ENCODE measurements at regions not wholly inside any gene's neighbourhood (a gene's known extent, or its start where the extent isn't known, plus 50 kb on each side); places are given as distances from the start of the nearest gene placed in this dataset.

- no CpG with 5 or more reads among the region's 2 CpGs for WGBS (ENCODE audit: extremely low coverage, insufficient coverage, insufficient read length)
- no peaks in the 10 kb centered on the region for H3K79me1 ChIP-seq (ENCODE audit: low read length)
- no peak overlapping the region for H3K9ac ChIP-seq (ENCODE audit: low read length)
- no peak overlapping the region for H3K23ac ChIP-seq (ENCODE audit: low read length)
- no peaks in the 10 kb centered on the region for H3K9me3 ChIP-seq (ENCODE audit: insufficient read depth, low read depth, low read length)
- H3K27ac ChIP-seq (ENCODE audit: low read depth, low read length): no peak overlapping the region
- H3K36me3 ChIP-seq (ENCODE audit: control insufficient read depth in 1 of 2, insufficient read depth in 2 of 2, low read length in 2 of 2): no peaks in the 10 kb centered on the region
- no peaks in the 10 kb centered on the region for H3K4me1 ChIP-seq (ENCODE audit: control insufficient read depth in 1 of 2, insufficient read depth in 2 of 2, low read length in 2 of 2)
- H4K12ac ChIP-seq (ENCODE audit: low read depth, low read length): no peak overlapping the region
- H3K79me2 ChIP-seq (ENCODE audit: control insufficient read depth, insufficient read depth, low read length, poor library complexity): no peaks in the 10 kb centered on the region
- H3K4me2 ChIP-seq (ENCODE audit: low read length): no peak overlapping the region
- no peak overlapping the region for H3K14ac ChIP-seq (ENCODE audit: low read length)
- no peak overlapping the region for H3K4me3 ChIP-seq (ENCODE audit: low read depth, low read length)
- H3K18ac ChIP-seq (ENCODE audit: low read length): no peak overlapping the region
- no peak for DNase-seq
- H2AFZ ChIP-seq (ENCODE audit: insufficient read depth, low read length, poor library complexity): no peak overlapping the region
- H2BK12ac ChIP-seq (ENCODE audit: low read length): no peak overlapping the region
- no peak overlapping the region for H2BK5ac ChIP-seq (ENCODE audit: low read depth, low read length, poor library complexity)
- H4K8ac ChIP-seq (ENCODE audit: low read depth, low read length): no peak overlapping the region
- no peak overlapping the region for H2BK120ac ChIP-seq (ENCODE audit: insufficient read depth, low read length, poor library complexity)
- H3K27me3 ChIP-seq (ENCODE audit: insufficient read depth, low read length): no peaks in the 10 kb centered on the region
- no peak overlapping the region for H4K91ac ChIP-seq (ENCODE audit: low read depth, low read length)
- H2AK5ac ChIP-seq (ENCODE audit: low read length): no peak overlapping the region
- H3K4ac ChIP-seq (ENCODE audit: low read depth, low read length): no peak overlapping the region
Measured at GRCh38 chr6:84464471-84464870, 237.0 kb upstream of the CEP162 start.

- Histone ChIP-seq H3K9ac (ENCODE audit: low read length) (no peak overlapping the region), H3K14ac (ENCODE audit: low read length) (no peak overlapping the region), H4K91ac (ENCODE audit: low read depth, low read length) (no peak overlapping the region), H2AK5ac (ENCODE audit: low read length) (no peak overlapping the region), H4K12ac (ENCODE audit: low read depth, low read length) (no peak overlapping the region), H3K9me3 (ENCODE audit: insufficient read depth, low read depth, low read length) (no peaks in the 10 kb centered on the region), H2BK12ac (ENCODE audit: low read length) (no peak overlapping the region), H4K8ac (ENCODE audit: low read depth, low read length) (no peak overlapping the region), H2AFZ (ENCODE audit: insufficient read depth, low read length, poor library complexity) (no peak overlapping the region), H3K4me2 (ENCODE audit: low read length) (no peak overlapping the region), H3K4ac (ENCODE audit: low read depth, low read length) (no peak overlapping the region), H2BK120ac (ENCODE audit: insufficient read depth, low read length, poor library complexity) (no peak overlapping the region), H3K4me1 (ENCODE audit: control insufficient read depth in 1 of 2, insufficient read depth in 2 of 2, low read length in 2 of 2) (no peaks in the 10 kb centered on the region), H3K4me3 (ENCODE audit: low read depth, low read length) (no peak overlapping the region), H3K27me3 (ENCODE audit: insufficient read depth, low read length) (no peaks in the 10 kb centered on the region), H3K18ac (ENCODE audit: low read length) (no peak overlapping the region), H3K27ac (ENCODE audit: low read depth, low read length) (no peak overlapping the region), H3K36me3 (ENCODE audit: control insufficient read depth in 1 of 2, insufficient read depth in 2 of 2, low read length in 2 of 2) (no peaks in the 10 kb centered on the region), H3K79me2 (ENCODE audit: control insufficient read depth, insufficient read depth, low read length, poor library complexity) (no peaks in the 10 kb centered on the region), H3K23ac (ENCODE audit: low read length) (no peak overlapping the region), H2BK5ac (ENCODE audit: low read depth, low read length, poor library complexity) (no peak overlapping the region), H3K79me1 (ENCODE audit: low read length) (no peaks in the 10 kb centered on the region)
- WGBS (ENCODE audit: extremely low coverage, insufficient coverage, insufficient read length): no CpG with 5 or more reads among the region's 1 CpG
- DNase-seq: no peak
Measured at GRCh38 chr6:84462698-84463097, 235.3 kb upstream of the CEP162 start.

GRCh38 chr6:84461461-84461860 lies 234.0 kb upstream of the CEP162 start:
- no peaks in the 10 kb centered on the region for H3K79me2 ChIP-seq (ENCODE audit: control insufficient read depth, insufficient read depth, low read length, poor library complexity)
- H3K9ac ChIP-seq (ENCODE audit: low read length): no peak overlapping the region
- no peak overlapping the region for H2BK12ac ChIP-seq (ENCODE audit: low read length)
- H2BK120ac ChIP-seq (ENCODE audit: insufficient read depth, low read length, poor library complexity): no peak overlapping the region
- H3K36me3 ChIP-seq (ENCODE audit: control insufficient read depth in 1 of 2, insufficient read depth in 2 of 2, low read length in 2 of 2): no peaks in the 10 kb centered on the region
- no peak overlapping the region for H3K14ac ChIP-seq (ENCODE audit: low read length)
- no peak overlapping the region for H3K4ac ChIP-seq (ENCODE audit: low read depth, low read length)
- no peak overlapping the region for H4K12ac ChIP-seq (ENCODE audit: low read depth, low read length)
- H2BK5ac ChIP-seq (ENCODE audit: low read depth, low read length, poor library complexity): no peak overlapping the region
- H3K4me2 ChIP-seq (ENCODE audit: low read length): no peak overlapping the region
- no peak overlapping the region for H2AK5ac ChIP-seq (ENCODE audit: low read length)
- no peak overlapping the region for H3K27ac ChIP-seq (ENCODE audit: low read depth, low read length)
- no peaks in the 10 kb centered on the region for H3K27me3 ChIP-seq (ENCODE audit: insufficient read depth, low read length)
- no CpG with 5 or more reads among the region's 4 CpGs for WGBS (ENCODE audit: extremely low coverage, insufficient coverage, insufficient read length)
- H4K91ac ChIP-seq (ENCODE audit: low read depth, low read length): no peak overlapping the region
- no peak overlapping the region for H2AFZ ChIP-seq (ENCODE audit: insufficient read depth, low read length, poor library complexity)
- H3K18ac ChIP-seq (ENCODE audit: low read length): no peak overlapping the region
- no peaks in the 10 kb centered on the region for H3K4me1 ChIP-seq (ENCODE audit: control insufficient read depth in 1 of 2, insufficient read depth in 2 of 2, low read length in 2 of 2)
- DNase-seq: no peak
- H3K4me3 ChIP-seq (ENCODE audit: low read depth, low read length): no peak overlapping the region
- H4K8ac ChIP-seq (ENCODE audit: low read depth, low read length): no peak overlapping the region
- no peaks in the 10 kb centered on the region for H3K9me3 ChIP-seq (ENCODE audit: insufficient read depth, low read depth, low read length)
- no peak overlapping the region for H3K23ac ChIP-seq (ENCODE audit: low read length)
- H3K79me1 ChIP-seq (ENCODE audit: low read length): no peaks in the 10 kb centered on the region

GRCh38 chr6:84460491-84460890 lies 233.0 kb upstream of the CEP162 start:
- no peak overlapping the region for H3K27ac ChIP-seq (ENCODE audit: low read depth, low read length)
- no peak overlapping the region for H4K8ac ChIP-seq (ENCODE audit: low read depth, low read length)
- no peak overlapping the region for H4K91ac ChIP-seq (ENCODE audit: low read depth, low read length)
- no peak overlapping the region for H2AFZ ChIP-seq (ENCODE audit: insufficient read depth, low read length, poor library complexity)
- H3K4me1 ChIP-seq (ENCODE audit: control insufficient read depth in 1 of 2, insufficient read depth in 2 of 2, low read length in 2 of 2): no peaks in the 10 kb centered on the region
- no peak overlapping the region for H2BK12ac ChIP-seq (ENCODE audit: low read length)
- H3K36me3 ChIP-seq (ENCODE audit: control insufficient read depth in 1 of 2, insufficient read depth in 2 of 2, low read length in 2 of 2): no peaks in the 10 kb centered on the region
- H2BK120ac ChIP-seq (ENCODE audit: insufficient read depth, low read length, poor library complexity): no peak overlapping the region
- H3K4me2 ChIP-seq (ENCODE audit: low read length): no peak overlapping the region
- no peak overlapping the region for H3K14ac ChIP-seq (ENCODE audit: low read length)
- H4K12ac ChIP-seq (ENCODE audit: low read depth, low read length): no peak overlapping the region
- no peak overlapping the region for H3K18ac ChIP-seq (ENCODE audit: low read length)
- H3K23ac ChIP-seq (ENCODE audit: low read length): no peak overlapping the region
- H3K4ac ChIP-seq (ENCODE audit: low read depth, low read length): no peak overlapping the region
- H3K79me2 ChIP-seq (ENCODE audit: control insufficient read depth, insufficient read depth, low read length, poor library complexity): no peaks in the 10 kb centered on the region
- no peak for DNase-seq
- H3K9ac ChIP-seq (ENCODE audit: low read length): no peak overlapping the region
- H3K9me3 ChIP-seq (ENCODE audit: insufficient read depth, low read depth, low read length): no peaks in the 10 kb centered on the region
- no peak overlapping the region for H2AK5ac ChIP-seq (ENCODE audit: low read length)
- no peaks in the 10 kb centered on the region for H3K79me1 ChIP-seq (ENCODE audit: low read length)
- no peak overlapping the region for H3K4me3 ChIP-seq (ENCODE audit: low read depth, low read length)
- H3K27me3 ChIP-seq (ENCODE audit: insufficient read depth, low read length): no peaks in the 10 kb centered on the region
- no peak overlapping the region for H2BK5ac ChIP-seq (ENCODE audit: low read depth, low read length, poor library complexity)

GRCh38 chr6:84459401-84459800 lies 232.0 kb upstream of the CEP162 start:
- no peak overlapping the region for H3K9ac ChIP-seq (ENCODE audit: low read length)
- H3K23ac ChIP-seq (ENCODE audit: low read length): no peak overlapping the region
- no peak overlapping the region for H2AFZ ChIP-seq (ENCODE audit: insufficient read depth, low read length, poor library complexity)
- H3K27ac ChIP-seq (ENCODE audit: low read depth, low read length): no peak overlapping the region
- no peak overlapping the region for H2AK5ac ChIP-seq (ENCODE audit: low read length)
- H3K79me1 ChIP-seq (ENCODE audit: low read length): no peaks in the 10 kb centered on the region
- no peaks in the 10 kb centered on the region for H3K79me2 ChIP-seq (ENCODE audit: control insufficient read depth, insufficient read depth, low read length, poor library complexity)
- H3K14ac ChIP-seq (ENCODE audit: low read length): no peak overlapping the region
- H3K18ac ChIP-seq (ENCODE audit: low read length): no peak overlapping the region
- no peak for DNase-seq
- WGBS (ENCODE audit: extremely low coverage, insufficient coverage, insufficient read length): no CpG with 5 or more reads among the region's 3 CpGs
- H3K36me3 ChIP-seq (ENCODE audit: control insufficient read depth in 1 of 2, insufficient read depth in 2 of 2, low read length in 2 of 2): no peaks in the 10 kb centered on the region
- no peak overlapping the region for H4K91ac ChIP-seq (ENCODE audit: low read depth, low read length)
- no peak overlapping the region for H4K12ac ChIP-seq (ENCODE audit: low read depth, low read length)
- H4K8ac ChIP-seq (ENCODE audit: low read depth, low read length): no peak overlapping the region
- no peaks in the 10 kb centered on the region for H3K27me3 ChIP-seq (ENCODE audit: insufficient read depth, low read length)
- no peak overlapping the region for H3K4me3 ChIP-seq (ENCODE audit: low read depth, low read length)
- H2BK12ac ChIP-seq (ENCODE audit: low read length): no peak overlapping the region
- no peak overlapping the region for H3K4ac ChIP-seq (ENCODE audit: low read depth, low read length)
- H2BK120ac ChIP-seq (ENCODE audit: insufficient read depth, low read length, poor library complexity): no peak overlapping the region
- no peaks in the 10 kb centered on the region for H3K9me3 ChIP-seq (ENCODE audit: insufficient read depth, low read depth, low read length)
- no peaks in the 10 kb centered on the region for H3K4me1 ChIP-seq (ENCODE audit: control insufficient read depth in 1 of 2, insufficient read depth in 2 of 2, low read length in 2 of 2)
- no peak overlapping the region for H2BK5ac ChIP-seq (ENCODE audit: low read depth, low read length, poor library complexity)
- H3K4me2 ChIP-seq (ENCODE audit: low read length): no peak overlapping the region

Data from trophoblast cell (in vitro differentiated cells and primary cell).